BLaER1 (cell line): ENCODE measurements at regions not wholly inside any gene's neighbourhood (a gene's known extent, or its start where the extent isn't known, plus 50 kb on each side); places are given as distances from the start of the nearest gene placed in this dataset.

Experiments used
- H3K27ac ChIP-seq: shearing (Covaris generic); formaldehyde crosslinking; 2 replicates; pipeline ENCODE4 v1.8.1; 2022
- H3K27me3 ChIP-seq: shearing (Covaris generic); formaldehyde crosslinking; 2 replicates; pipeline ENCODE4 v1.8.1; 2022
- H3K36me3 ChIP-seq: shearing (Covaris generic); formaldehyde crosslinking; 2 replicates; pipeline ENCODE4 v1.8.1; 2022
- H3K4me1 ChIP-seq: shearing (Covaris generic); formaldehyde crosslinking; 2 replicates; pipeline ENCODE4 v1.8.1; 2022
- H3K4me2 ChIP-seq: shearing (Covaris generic); formaldehyde crosslinking; 2 replicates; pipeline ENCODE4 v1.8.1; 2022
- H3K4me3 ChIP-seq: shearing (Covaris generic); formaldehyde crosslinking; 2 replicates; pipeline ENCODE4 v1.8.1; 2022
- H3K9ac ChIP-seq: shearing (Covaris generic); formaldehyde crosslinking; 2 replicates; pipeline ENCODE4 v1.8.1; 2022
- H3K9me3 ChIP-seq: shearing (Covaris generic); formaldehyde crosslinking; 2 replicates; pipeline ENCODE4 v1.8.1; 2022
- H4K20me1 ChIP-seq: shearing (Covaris generic); formaldehyde crosslinking; 2 replicates; pipeline ENCODE4 v1.8.1; 2022
- Cebpa-rat ChIP-seq: shearing (Covaris generic); IDR thresholded peaks from 2 replicates; pipeline ENCODE4 v1.8.1; 2022

- Histone ChIP-seq H3K27ac (no peak overlapping the region), H3K4me1 (peaks cover 29% of the 10 kb centered on the region), H3K4me2 (no peak overlapping the region), H3K4me3 (no peak overlapping the region), H3K9me3 (no peaks in the 10 kb centered on the region), H3K36me3 (no peaks in the 10 kb centered on the region), H3K27me3 (no peaks in the 10 kb centered on the region), H3K9ac (no peak overlapping the region), H4K20me1 (no peaks in the 10 kb centered on the region)
- no peak for TF ChIP-seq Cebpa-rat
Observed at GRCh38 chr10:131444286-131444685, 132.8 kb upstream of the TCERG1L start.

- Histone ChIP-seq H3K27ac (no peak overlapping the region), H3K4me2 (no peak overlapping the region), H3K4me1 (peaks cover 34% of the 10 kb centered on the region), H3K4me3 (no peak overlapping the region), H3K27me3 (no peaks in the 10 kb centered on the region), H3K36me3 (no peaks in the 10 kb centered on the region), H4K20me1 (no peaks in the 10 kb centered on the region), H3K9me3 (no peaks in the 10 kb centered on the region), H3K9ac (no peak overlapping the region)
- no peak for TF ChIP-seq Cebpa-rat
Observed at GRCh38 chr10:131444862-131445461, 133.4 kb upstream of the TCERG1L start.

- Histone ChIP-seq H3K4me1 (peaks cover 41% of the 10 kb centered on the region), H3K9ac (no peak overlapping the region), H3K4me2 (no peak overlapping the region), H3K27ac (no peak overlapping the region), H3K36me3 (no peaks in the 10 kb centered on the region), H3K27me3 (no peaks in the 10 kb centered on the region), H3K9me3 (no peaks in the 10 kb centered on the region), H3K4me3 (no peak overlapping the region), H4K20me1 (no peaks in the 10 kb centered on the region)
- no peak for TF ChIP-seq Cebpa-rat
Observed at GRCh38 chr10:131445623-131446022, 134.1 kb upstream of the TCERG1L start.

- Histone ChIP-seq H3K27ac (no peak overlapping the region), H3K27me3 (no peaks in the 10 kb centered on the region), H3K4me1 (peaks cover 46% of the 10 kb centered on the region), H3K4me2 (no peak overlapping the region), H3K9ac (no peak overlapping the region), H3K36me3 (no peaks in the 10 kb centered on the region), H4K20me1 (no peaks in the 10 kb centered on the region), H3K4me3 (no peak overlapping the region), H3K9me3 (no peaks in the 10 kb centered on the region)
- TF ChIP-seq Cebpa-rat = no peak
Observed at GRCh38 chr10:131446171-131446570, 134.7 kb upstream of the TCERG1L start.

- peak overlapping the region; percentile 42; the same call in 1 of the 2 replicates for H3K4me2 ChIP-seq
- H4K20me1 ChIP-seq = no peaks in the 10 kb centered on the region
- no peak overlapping the region for H3K27ac ChIP-seq
- no peak for TF ChIP-seq Cebpa-rat
- H3K36me3 ChIP-seq = no peaks in the 10 kb centered on the region
- H3K9ac ChIP-seq = no peak overlapping the region
- no peak overlapping the region for H3K4me3 ChIP-seq
- H3K9me3 ChIP-seq = no peaks in the 10 kb centered on the region
- peaks cover 58% of the 10 kb centered on the region for H3K4me1 ChIP-seq
- H3K27me3 ChIP-seq = no peaks in the 10 kb centered on the region
Observed at GRCh38 chr10:131448171-131448570, 136.7 kb upstream of the TCERG1L start.

GRCh38 chr10:131448883-131449282, 137.4 kb upstream of the TCERG1L start:
- peak overlapping the region; percentile 33; the same call in 1 of the 2 replicates for H3K27ac ChIP-seq

GRCh38 chr10:131450216-131450765, 138.8 kb upstream of the TCERG1L start:
- H3K4me3 ChIP-seq = no peak overlapping the region
- H3K9ac ChIP-seq = no peak overlapping the region
- H3K36me3 ChIP-seq = no peaks in the 10 kb centered on the region
- H3K4me2 ChIP-seq = peak overlapping the region; percentile 34; the same call in 1 of the 2 replicates
- H3K27ac ChIP-seq = no peak overlapping the region
- H4K20me1 ChIP-seq = no peaks in the 10 kb centered on the region
- H3K4me1 ChIP-seq = peaks cover 77% of the 10 kb centered on the region
- H3K27me3 ChIP-seq = no peaks in the 10 kb centered on the region
- no peaks in the 10 kb centered on the region for H3K9me3 ChIP-seq
- TF ChIP-seq Cebpa-rat = no peak

More at GRCh38 chr10:131448883-131449282, 137.4 kb upstream of the TCERG1L start:
- no peak overlapping the region for H3K4me3 ChIP-seq
- no peak overlapping the region for H3K9ac ChIP-seq
- no peak overlapping the region for H3K4me2 ChIP-seq
- H3K27me3 ChIP-seq = no peaks in the 10 kb centered on the region
- peaks cover 65% of the 10 kb centered on the region for H3K4me1 ChIP-seq
- H4K20me1 ChIP-seq = no peaks in the 10 kb centered on the region
- H3K9me3 ChIP-seq = no peaks in the 10 kb centered on the region
- no peak for TF ChIP-seq Cebpa-rat
- H3K36me3 ChIP-seq = no peaks in the 10 kb centered on the region

GRCh38 chr10:131451407-131452015, 140.0 kb upstream of the TCERG1L start:
- H3K4me2 ChIP-seq = peak overlapping the region; percentile 74
- no peaks in the 10 kb centered on the region for H4K20me1 ChIP-seq
- no peak for TF ChIP-seq Cebpa-rat
- H3K36me3 ChIP-seq = no peaks in the 10 kb centered on the region
- no peaks in the 10 kb centered on the region for H3K27me3 ChIP-seq
- peaks cover 89% of the 10 kb centered on the region for H3K4me1 ChIP-seq
- no peaks in the 10 kb centered on the region for H3K9me3 ChIP-seq
- H3K27ac ChIP-seq = peak overlapping the region; percentile 60
- H3K4me3 ChIP-seq = no peak overlapping the region
- H3K9ac ChIP-seq = 0 out of 2 replicates have a peak overlapping the region, but pooled peaks have one; percentile 30

GRCh38 chr10:131452926-131453720, 141.6 kb upstream of the TCERG1L start:
- Histone ChIP-seq H3K27me3 (no peaks in the 10 kb centered on the region), H3K4me2 (peak overlapping the region; percentile 74), H3K9me3 (no peaks in the 10 kb centered on the region), H4K20me1 (no peaks in the 10 kb centered on the region), H3K36me3 (no peaks in the 10 kb centered on the region), H3K27ac (peak overlapping the region; percentile 60), H3K9ac (peak overlapping the region; percentile 6; the same call in 1 of the 2 replicates), H3K4me1 (peaks cover 92% of the 10 kb centered on the region), H3K4me3 (peak overlapping the region; percentile 9; the same call in 1 of the 2 replicates)
- TF ChIP-seq Cebpa-rat = no peak
